ENCODE measurements at regions not wholly inside any gene's neighbourhood (a gene's known extent, or its start where the extent isn't known, plus 50 kb on each side); places are given as distances from the start of the nearest gene placed in this dataset.

GRCh38 chr2:134098321-134098720 is 155.6 kb upstream of the MGAT5 start (continued):
- TF ChIP-seq E2F5 (CRISPR knock-in tag; IDR thresholded peaks at IDR 0.05) = no peak
- no peak for TF ChIP-seq ZNF395 (CRISPR knock-in tag; IDR thresholded peaks at IDR 0.05)
- TF ChIP-seq FOXJ2 (tag; IDR thresholded peaks at IDR 0.05) = no peak
- no peak for TF ChIP-seq RBM22 (IDR thresholded peaks at IDR 0.05; ENCODE audit: low read depth, low read length, poor library complexity, severe bottlenecking)

- no peak overlapping the region for H2AFZ ChIP-seq (ENCODE audit: low read depth, low read length)
- no peak overlapping the region for H3K4me2 ChIP-seq (ENCODE audit: insufficient read depth, low read length)
- WGBS (ENCODE audit: insufficient coverage, low coverage, missing lambda C conversion rate) = 0% methylated on average over 1 of the region's 1 CpG
- no peak overlapping the region for H3K27ac ChIP-seq (ENCODE audit: extremely low read depth, low read depth, low read length)
- DNase-seq (ENCODE audit: extremely low read depth in 1 of 4, low spot score in 3 of 4) (no peak), ATAC-seq (no peak), FAIRE-seq (no peak)
- no peak overlapping the region for H3K4me3 ChIP-seq
- no peaks in the 10 kb centered on the region for H3K36me3 ChIP-seq (ENCODE audit: control insufficient read depth, insufficient read depth, low read length)
- no peaks in the 10 kb centered on the region for H3K79me2 ChIP-seq (ENCODE audit: control insufficient read depth, insufficient read depth, low read length)
- no peaks in the 10 kb centered on the region for H3K4me1 ChIP-seq (replicated peaks in 1 of 2; ENCODE audit: control insufficient read depth in 2 of 2, insufficient read depth in 2 of 2, low read length in 2 of 2)
- H3K9me1 ChIP-seq (ENCODE audit: control insufficient read depth, insufficient read depth, low read length) = no peaks in the 10 kb centered on the region
- intact Hi-C loops (cut with micrococcal nuclease) (no loop called here), in situ Hi-C loops (cut with MboI) (no loop called here)
- no TSS peak for BruUV-seq (replicated peaks)
- TF ChIP-seq, protein P1, sequence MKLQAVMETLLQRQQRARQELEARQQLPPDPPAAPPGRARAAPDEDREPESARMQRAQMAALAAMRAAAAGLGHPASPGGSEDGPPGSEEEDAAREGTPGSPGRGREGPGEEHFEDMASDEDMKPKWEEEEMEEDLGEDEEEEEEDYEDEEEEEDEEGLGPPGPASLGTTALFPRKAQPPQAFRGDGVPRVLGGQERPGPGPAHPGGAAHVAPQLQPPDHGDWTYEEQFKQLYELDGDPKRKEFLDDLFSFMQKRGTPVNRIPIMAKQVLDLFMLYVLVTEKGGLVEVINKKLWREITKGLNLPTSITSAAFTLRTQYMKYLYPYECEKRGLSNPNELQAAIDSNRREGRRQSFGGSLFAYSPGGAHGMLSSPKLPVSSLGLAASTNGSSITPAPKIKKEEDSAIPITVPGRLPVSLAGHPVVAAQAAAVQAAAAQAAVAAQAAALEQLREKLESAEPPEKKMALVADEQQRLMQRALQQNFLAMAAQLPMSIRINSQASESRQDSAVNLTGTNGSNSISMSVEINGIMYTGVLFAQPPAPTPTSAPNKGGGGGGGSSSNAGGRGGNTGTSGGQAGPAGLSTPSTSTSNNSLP (IDR thresholded peaks at IDR 0.05; ENCODE audit: borderline replicate concordance, low read depth, low read length) = no peak
- no peak for TF ChIP-seq CBX8 (IDR thresholded peaks at IDR 0.05; ENCODE audit: borderline replicate concordance, extremely low read depth, low read depth, low read length, poor library complexity, severe bottlenecking)
- no peak overlapping the region for H3K9ac ChIP-seq (ENCODE audit: insufficient read depth in 1 of 2, low read depth in 2 of 2, low read length in 2 of 2)
- no peaks in the 10 kb centered on the region; the same call in 1 of the 2 replicates for H3K9me3 ChIP-seq (replicated peaks; ENCODE audit: control insufficient read depth, insufficient read depth, low read depth, low read length)
- ChIA-PET POLR2A (no interaction called here), CTCF (ENCODE audit: low intra/inter-chr PET ratio) (no interaction called here)
- peaks cover 2 to 5% of the 10 kb centered on the region in 2 experiments; a peak in 2 of 5 replicates for H3K27me3 ChIP-seq (ENCODE audit: control insufficient read depth in 2 of 2, insufficient read depth in 2 of 2, low read length in 2 of 2)
- H4K20me1 ChIP-seq (replicated peaks; ENCODE audit: control insufficient read depth, insufficient read depth, low read length) = no peaks in the 10 kb centered on the region
Observed at GRCh38 chr2:134099273-134099672, 154.6 kb upstream of the MGAT5 start.
